A549 (cell line): ENCODE measurements at regions not wholly inside any gene's neighbourhood (a gene's known extent, or its start where the extent isn't known, plus 50 kb on each side); places are given as distances from the start of the nearest gene placed in this dataset.

Source experiments
- JUNB ChIP-seq: fragments of >200 bp; sonication (Bioruptor Twin); formaldehyde crosslinking; IDR thresholded peaks from 2 replicates; pipeline ENCODE4 v1.6.1; 2016
- POLR2A ChIP-seq: IDR thresholded peaks from 2 replicates; pipeline ENCODE4 v1.6.1; 2012; ENCODE audit warnings: mild to moderate bottlenecking, low read length
- SMC3 ChIP-seq: fragments of >200 bp; sonication (Bioruptor Twin); formaldehyde crosslinking; IDR thresholded peaks from 3 replicates; pipeline ENCODE4 v1.6.1; 2018; ENCODE audit warnings: inconsistent platforms
- TP53 ChIP-seq: fragments of 250-450 bp; sonication (Bioruptor Pico); IDR thresholded peaks from 2 replicates; pipeline ENCODE4 v1.5.0; 2021; ENCODE audit warnings: mild to moderate bottlenecking, moderate library complexity
- TF ChIP-seq, protein P1 (sequence below): fragments of >200 bp; sonication (Bioruptor Twin); formaldehyde crosslinking; IDR thresholded peaks from 3 replicates; pipeline ENCODE4 v1.5.1; 2016
- TF ChIP-seq, protein P2 (sequence below): fragments of 200-600 bp; sonication (generic); IDR thresholded peaks from 2 replicates; pipeline ENCODE4 v1.6.1; 2016; ENCODE audit warnings: antibody characterized with exemption, mild to moderate bottlenecking, moderate library complexity

DNA sequence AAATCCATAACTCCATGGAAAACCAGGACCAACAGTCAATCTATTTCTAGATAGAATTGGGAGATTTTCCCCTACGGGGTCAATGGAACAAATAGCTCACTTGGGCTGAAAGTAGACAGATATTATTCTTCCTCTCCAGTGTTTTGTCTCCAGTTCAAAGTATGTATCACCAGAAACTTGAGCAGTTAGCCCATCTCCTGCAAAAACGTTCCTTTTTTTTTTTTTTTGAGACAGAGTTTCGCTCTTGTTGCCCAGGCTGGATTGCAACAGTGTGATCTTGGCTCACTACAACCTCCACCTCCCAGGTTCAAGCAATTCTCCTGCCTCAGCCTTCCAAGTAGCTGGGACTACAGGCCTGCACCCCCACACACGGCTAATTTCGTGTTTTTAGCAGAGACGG, 390.0 kb upstream of the AUTS2 start:
- TF ChIP-seq POLR2A (no peak), JUNB (no peak), SMC3 (no peak), TP53 (CRISPR knock-in tag) (no peak)
- TF ChIP-seq, protein P1, sequence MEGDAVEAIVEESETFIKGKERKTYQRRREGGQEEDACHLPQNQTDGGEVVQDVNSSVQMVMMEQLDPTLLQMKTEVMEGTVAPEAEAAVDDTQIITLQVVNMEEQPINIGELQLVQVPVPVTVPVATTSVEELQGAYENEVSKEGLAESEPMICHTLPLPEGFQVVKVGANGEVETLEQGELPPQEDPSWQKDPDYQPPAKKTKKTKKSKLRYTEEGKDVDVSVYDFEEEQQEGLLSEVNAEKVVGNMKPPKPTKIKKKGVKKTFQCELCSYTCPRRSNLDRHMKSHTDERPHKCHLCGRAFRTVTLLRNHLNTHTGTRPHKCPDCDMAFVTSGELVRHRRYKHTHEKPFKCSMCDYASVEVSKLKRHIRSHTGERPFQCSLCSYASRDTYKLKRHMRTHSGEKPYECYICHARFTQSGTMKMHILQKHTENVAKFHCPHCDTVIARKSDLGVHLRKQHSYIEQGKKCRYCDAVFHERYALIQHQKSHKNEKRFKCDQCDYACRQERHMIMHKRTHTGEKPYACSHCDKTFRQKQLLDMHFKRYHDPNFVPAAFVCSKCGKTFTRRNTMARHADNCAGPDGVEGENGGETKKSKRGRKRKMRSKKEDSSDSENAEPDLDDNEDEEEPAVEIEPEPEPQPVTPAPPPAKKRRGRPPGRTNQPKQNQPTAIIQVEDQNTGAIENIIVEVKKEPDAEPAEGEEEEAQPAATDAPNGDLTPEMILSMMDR = no peak
- TF ChIP-seq, protein P2, sequence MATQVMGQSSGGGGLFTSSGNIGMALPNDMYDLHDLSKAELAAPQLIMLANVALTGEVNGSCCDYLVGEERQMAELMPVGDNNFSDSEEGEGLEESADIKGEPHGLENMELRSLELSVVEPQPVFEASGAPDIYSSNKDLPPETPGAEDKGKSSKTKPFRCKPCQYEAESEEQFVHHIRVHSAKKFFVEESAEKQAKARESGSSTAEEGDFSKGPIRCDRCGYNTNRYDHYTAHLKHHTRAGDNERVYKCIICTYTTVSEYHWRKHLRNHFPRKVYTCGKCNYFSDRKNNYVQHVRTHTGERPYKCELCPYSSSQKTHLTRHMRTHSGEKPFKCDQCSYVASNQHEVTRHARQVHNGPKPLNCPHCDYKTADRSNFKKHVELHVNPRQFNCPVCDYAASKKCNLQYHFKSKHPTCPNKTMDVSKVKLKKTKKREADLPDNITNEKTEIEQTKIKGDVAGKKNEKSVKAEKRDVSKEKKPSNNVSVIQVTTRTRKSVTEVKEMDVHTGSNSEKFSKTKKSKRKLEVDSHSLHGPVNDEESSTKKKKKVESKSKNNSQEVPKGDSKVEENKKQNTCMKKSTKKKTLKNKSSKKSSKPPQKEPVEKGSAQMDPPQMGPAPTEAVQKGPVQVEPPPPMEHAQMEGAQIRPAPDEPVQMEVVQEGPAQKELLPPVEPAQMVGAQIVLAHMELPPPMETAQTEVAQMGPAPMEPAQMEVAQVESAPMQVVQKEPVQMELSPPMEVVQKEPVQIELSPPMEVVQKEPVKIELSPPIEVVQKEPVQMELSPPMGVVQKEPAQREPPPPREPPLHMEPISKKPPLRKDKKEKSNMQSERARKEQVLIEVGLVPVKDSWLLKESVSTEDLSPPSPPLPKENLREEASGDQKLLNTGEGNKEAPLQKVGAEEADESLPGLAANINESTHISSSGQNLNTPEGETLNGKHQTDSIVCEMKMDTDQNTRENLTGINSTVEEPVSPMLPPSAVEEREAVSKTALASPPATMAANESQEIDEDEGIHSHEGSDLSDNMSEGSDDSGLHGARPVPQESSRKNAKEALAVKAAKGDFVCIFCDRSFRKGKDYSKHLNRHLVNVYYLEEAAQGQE = no peak
